HTR-8/SVneo (cell line): ENCODE measurements at regions not wholly inside any gene's neighbourhood (a gene's known extent, or its start where the extent isn't known, plus 50 kb on each side); places are given as distances from the start of the nearest gene placed in this dataset.

Source experiments
- DNase-seq: peaks from one replicate; pipeline ENCODE4 v3.0.0; 2011; ENCODE audit warnings: low spot score, mixed read lengths; ENCODE audit not compliant: insufficient read length
- FAIRE-seq: peaks from 2 replicates; lab custom pipeline; 2011; peaks lifted over from hg19 to GRCh38; lab: Jason Lieb, UNC

GRCh38 chr14:84021433-84021832, 1508.5 kb upstream of the FLRT2 start:
- FAIRE-seq, result no peak
- DNase-seq, result no peak

GRCh38 chr14:84024231-84024820, 1505.6 kb upstream of the FLRT2 start:
- no peak for DNase-seq
- no peak for FAIRE-seq

- DNase-seq (no peak), FAIRE-seq (no peak)
These were observed 1504.6 kb upstream of the FLRT2 start for GRCh38 chr14:84025106-84026012.

GRCh38 chr14:84027351-84027750, 1502.6 kb upstream of the FLRT2 start:
- FAIRE-seq (no peak), DNase-seq (no peak)

GRCh38 chr14:84028080-84028604, 1501.8 kb upstream of the FLRT2 start:
- DNase-seq (no peak), FAIRE-seq (no peak)

- FAIRE-seq (no peak), DNase-seq (no peak)
These were observed 1500.7 kb upstream of the FLRT2 start for GRCh38 chr14:84029246-84029645.

GRCh38 chr14:84029720-84030119, 1500.2 kb upstream of the FLRT2 start:
- no peak for FAIRE-seq
- DNase-seq, result no peak

- FAIRE-seq (no peak), DNase-seq (peak; percentile 45)
These were observed 1493.1 kb upstream of the FLRT2 start for GRCh38 chr14:84036840-84037239.

- no peak for FAIRE-seq
- DNase-seq, result no peak
These were observed 1492.4 kb upstream of the FLRT2 start for GRCh38 chr14:84037593-84037992.

GRCh38 chr14:84040101-84040500, 1489.8 kb upstream of the FLRT2 start:
- FAIRE-seq (no peak), DNase-seq (no peak)

GRCh38 chr14:84041421-84041820, 1488.5 kb upstream of the FLRT2 start:
- FAIRE-seq, result no peak
- no peak for DNase-seq

- no peak for DNase-seq
- FAIRE-seq, result no peak
These were observed 1487.0 kb upstream of the FLRT2 start for GRCh38 chr14:84042992-84043391.

GRCh38 chr14:84064316-84065125, 1465.4 kb upstream of the FLRT2 start:
- no peak for FAIRE-seq
- no peak for DNase-seq

GRCh38 chr14:84065811-84066210, 1464.1 kb upstream of the FLRT2 start:
- DNase-seq (no peak), FAIRE-seq (no peak)

GRCh38 chr14:84068288-84068687, 1461.7 kb upstream of the FLRT2 start:
- FAIRE-seq (no peak), DNase-seq (no peak)

GRCh38 chr14:84071061-84071460, 1458.9 kb upstream of the FLRT2 start:
- FAIRE-seq (no peak), DNase-seq (no peak)

GRCh38 chr14:84074626-84075025, 1455.3 kb upstream of the FLRT2 start:
- no peak for DNase-seq
- no peak for FAIRE-seq

GRCh38 chr14:84080944-84081343, 1449.0 kb upstream of the FLRT2 start:
- DNase-seq, result no peak
- no peak for FAIRE-seq

GRCh38 chr14:84084056-84084630, 1445.8 kb upstream of the FLRT2 start:
- DNase-seq, result no peak
- no peak for FAIRE-seq

GRCh38 chr14:84085493-84085892, 1444.5 kb upstream of the FLRT2 start:
- FAIRE-seq (no peak), DNase-seq (no peak)
